HG02623 (cell line): ENCODE measurements at regions not wholly inside any gene's neighbourhood (a gene's known extent, or its start where the extent isn't known, plus 50 kb on each side); places are given as distances from the start of the nearest gene placed in this dataset.

ENCODE experiments used
- ATAC-seq: cut with Tn5 transposase; IDR thresholded peaks from one replicate; pipeline ENCODE4 v1.9.1; 2021; ENCODE audit warnings: moderate library complexity; ENCODE audit not compliant: unreplicated experiment

- ATAC-seq = no peak
These were observed 298.6 kb downstream of the SEC14L1 start for GRCh38 chr17:77439189-77440018.

GRCh38 chr17:77440560-77440981 is 299.8 kb downstream of the SEC14L1 start:
- no peak for ATAC-seq

GRCh38 chr17:77441130-77441920 is 300.6 kb downstream of the SEC14L1 start:
- peak; percentile 38 for ATAC-seq

GRCh38 chr17:77441940-77442339 is 301.2 kb downstream of the SEC14L1 start:
- no peak for ATAC-seq

- ATAC-seq = no peak
These were observed 302.4 kb downstream of the SEC14L1 start for GRCh38 chr17:77442976-77443747.

GRCh38 chr17:77443748-77444260 is 303.0 kb downstream of the SEC14L1 start:
- no peak for ATAC-seq

- no peak for ATAC-seq
These were observed 303.8 kb downstream of the SEC14L1 start for GRCh38 chr17:77444628-77444983.

- ATAC-seq = peak; percentile 33
These were observed 304.4 kb downstream of the SEC14L1 start for GRCh38 chr17:77444984-77445759.

GRCh38 chr17:77445760-77446532 is 305.2 kb downstream of the SEC14L1 start:
- no peak for ATAC-seq

- ATAC-seq = no peak
These were observed 306.3 kb downstream of the SEC14L1 start for GRCh38 chr17:77446940-77447634.

- no peak for ATAC-seq
These were observed 308.7 kb downstream of the SEC14L1 start for GRCh38 chr17:77449373-77449907.

- no peak for ATAC-seq
These were observed 309.4 kb downstream of the SEC14L1 start for GRCh38 chr17:77449908-77450741.

- no peak for ATAC-seq
These were observed 310.0 kb downstream of the SEC14L1 start for GRCh38 chr17:77450742-77451244.

GRCh38 chr17:77451245-77451893 is 310.6 kb downstream of the SEC14L1 start:
- no peak for ATAC-seq

GRCh38 chr17:77451894-77452852 is 311.4 kb downstream of the SEC14L1 start:
- ATAC-seq = no peak
